EL (cell line): ENCODE measurements at regions not wholly inside any gene's neighbourhood (a gene's known extent, or its start where the extent isn't known, plus 50 kb on each side); places are given as distances from the start of the nearest gene placed in this dataset.

Experiments used
- DNase-seq: peaks from one replicate; pipeline ENCODE4 v3.0.0-alpha.2; 2016

- no peak for DNase-seq
Observed at GRCh38 chr2:133667968-133668367, 99.7 kb upstream of the NCKAP5 start.

GRCh38 chr2:133668547-133668946 lies 100.3 kb upstream of the NCKAP5 start:
- no peak for DNase-seq

GRCh38 chr2:133673305-133673905 lies 105.1 kb upstream of the NCKAP5 start:
- DNase-seq = no peak

DNA sequence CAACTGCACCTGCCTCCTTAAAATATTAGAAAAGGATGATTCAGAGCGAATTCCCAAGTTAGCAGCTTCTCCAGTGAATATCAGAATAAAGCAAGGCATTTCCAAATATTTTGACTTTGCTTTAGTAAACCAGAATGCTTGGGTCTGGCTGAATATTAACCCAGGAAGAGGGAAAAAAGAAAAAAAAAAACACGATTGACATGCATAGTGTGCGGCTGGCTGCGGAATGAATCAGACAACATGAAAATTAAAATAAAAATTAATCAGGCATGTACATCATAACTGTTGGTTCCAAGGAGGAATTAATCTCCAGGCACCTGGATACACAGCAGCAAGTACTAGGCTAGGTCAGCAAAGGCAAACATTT lies 105.8 kb upstream of the NCKAP5 start:
- no peak for DNase-seq

- DNase-seq = peak; percentile 82
Observed at GRCh38 chr2:133674433-133675331, 106.4 kb upstream of the NCKAP5 start.

DNA sequence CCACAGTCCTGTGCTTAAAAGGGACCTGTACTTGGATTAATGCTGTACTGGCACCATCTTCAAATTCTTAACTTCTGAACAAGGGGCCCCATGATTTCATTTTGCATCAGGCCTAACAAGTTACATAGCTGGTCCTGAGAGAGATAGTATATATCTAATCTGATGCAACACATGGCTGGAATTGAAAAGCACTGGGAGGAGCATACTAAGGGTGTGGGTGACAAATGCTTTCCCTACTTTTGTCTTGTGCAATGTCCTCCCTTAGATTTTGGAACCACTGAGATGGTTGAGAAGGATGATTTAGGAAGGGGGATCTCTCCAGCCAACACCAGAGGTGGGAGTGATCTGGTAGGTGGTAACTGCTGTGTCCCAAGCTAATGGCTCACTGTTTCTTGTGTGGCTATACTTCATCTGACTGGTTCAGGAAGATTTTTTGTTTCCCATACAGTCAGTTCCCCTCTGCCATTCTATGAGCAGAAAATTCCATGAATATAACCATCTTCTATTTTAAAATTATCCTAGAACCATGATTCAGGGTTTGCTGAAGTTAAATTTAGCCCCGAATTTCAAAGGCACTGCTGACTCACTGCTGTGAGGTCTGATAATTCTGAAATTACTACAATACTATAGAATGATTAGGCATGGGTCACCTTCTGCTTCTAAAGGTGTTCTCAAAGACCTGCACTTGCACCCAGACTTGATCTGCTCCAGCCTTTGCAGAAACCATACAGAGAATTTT lies 108.3 kb upstream of the NCKAP5 start:
- peak; percentile 53 for DNase-seq

- DNase-seq = no peak
Observed at GRCh38 chr2:133680343-133681049, 112.2 kb upstream of the NCKAP5 start.

- DNase-seq = no peak
Observed at GRCh38 chr2:133682347-133682746, 114.1 kb upstream of the NCKAP5 start.

GRCh38 chr2:133682906-133683305 lies 114.6 kb upstream of the NCKAP5 start:
- DNase-seq = no peak

GRCh38 chr2:133685636-133686215 lies 117.5 kb upstream of the NCKAP5 start:
- no peak for DNase-seq

- no peak for DNase-seq
Observed at GRCh38 chr2:133690780-133691179, 122.5 kb upstream of the NCKAP5 start.

GRCh38 chr2:133691336-133691735 lies 123.1 kb upstream of the NCKAP5 start:
- no peak for DNase-seq

DNA sequence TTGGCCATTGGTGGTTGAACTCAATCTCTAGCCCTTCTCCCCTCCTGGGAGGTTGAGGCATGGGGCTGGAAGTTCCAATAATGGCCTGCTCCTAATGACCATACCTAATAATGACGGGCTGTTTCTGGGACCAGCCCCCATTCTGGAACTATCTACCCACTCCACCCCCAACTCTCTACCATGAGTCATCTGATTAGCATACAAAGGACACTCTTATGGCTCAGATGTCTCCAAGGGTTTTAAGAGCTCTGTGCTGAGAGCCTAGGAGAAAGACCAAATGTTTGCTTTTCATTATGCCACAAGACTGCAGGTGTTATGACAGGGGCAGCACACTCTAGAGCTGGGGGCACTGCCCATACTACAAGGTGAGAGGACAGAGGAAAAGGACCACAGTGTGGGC lies 137.0 kb upstream of the NCKAP5 start:
- DNase-seq = no peak

DNA sequence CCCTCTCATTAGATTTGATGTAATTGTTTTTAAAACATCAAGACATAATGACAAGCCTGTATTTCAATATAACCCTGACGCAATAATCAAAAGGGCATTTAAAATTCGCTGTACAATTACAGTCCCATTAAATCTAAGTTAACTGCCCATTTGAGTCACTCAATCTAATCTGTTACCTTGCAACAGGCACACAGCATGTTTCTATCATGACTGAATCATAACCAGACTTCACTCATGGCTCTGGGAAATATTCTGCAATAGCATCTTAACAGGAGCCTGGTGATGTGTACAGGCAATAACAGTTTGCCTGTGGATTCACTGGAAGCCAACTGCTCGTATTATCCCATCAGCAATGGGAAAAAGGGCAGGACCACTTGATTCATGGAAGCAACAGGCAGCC lies 142.3 kb upstream of the NCKAP5 start:
- DNase-seq = peak; percentile 19

GRCh38 chr2:133711201-133711600 lies 142.9 kb upstream of the NCKAP5 start:
- DNase-seq = no peak

- DNase-seq = peak; percentile 16
Observed at GRCh38 chr2:133711806-133712205, 143.5 kb upstream of the NCKAP5 start.

DNA sequence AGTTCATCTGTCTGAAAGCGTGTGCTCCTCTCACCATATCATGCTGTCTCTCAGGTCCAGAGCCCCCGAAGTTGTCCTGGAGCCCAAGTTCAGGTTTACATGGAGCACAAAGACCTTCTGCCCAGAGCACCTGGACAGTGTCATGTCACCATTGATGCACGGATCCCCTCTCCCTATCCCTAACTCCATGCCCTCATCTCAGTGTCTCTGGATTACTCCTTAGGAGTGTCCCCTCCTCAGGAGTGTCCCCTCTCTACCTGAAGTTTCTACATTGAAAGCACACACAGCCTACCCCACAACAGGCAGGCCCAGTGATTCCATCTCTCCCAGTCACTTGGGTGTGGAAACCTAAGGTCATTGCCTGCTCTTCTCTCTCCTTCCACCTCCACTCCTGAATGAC lies 144.1 kb upstream of the NCKAP5 start:
- DNase-seq = no peak

DNA sequence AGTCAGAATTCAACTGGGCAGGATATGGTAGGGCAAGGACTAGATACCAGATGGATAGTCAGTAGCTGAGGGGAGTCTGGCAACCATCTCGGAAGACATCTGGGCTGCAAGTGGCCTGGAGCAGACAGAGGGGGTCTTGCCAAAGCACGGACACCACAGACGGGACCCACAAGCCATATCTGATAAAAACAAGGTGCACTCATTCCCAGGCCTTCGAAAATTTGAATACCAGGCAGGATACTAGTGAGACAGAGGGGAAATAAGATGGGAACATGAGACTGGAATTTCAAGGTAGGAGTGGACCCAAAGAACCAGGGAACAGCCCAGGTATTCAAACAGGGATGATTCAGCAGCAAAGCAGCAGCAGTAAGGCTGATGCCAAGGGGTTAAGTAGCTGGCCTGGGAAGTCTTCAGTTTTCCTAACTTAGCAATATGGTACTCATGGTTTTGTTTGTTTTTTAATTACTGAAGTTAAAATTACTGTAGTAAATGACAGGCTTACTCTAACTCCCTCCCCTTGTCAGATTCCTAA lies 144.9 kb upstream of the NCKAP5 start:
- DNase-seq = no peak

DNA sequence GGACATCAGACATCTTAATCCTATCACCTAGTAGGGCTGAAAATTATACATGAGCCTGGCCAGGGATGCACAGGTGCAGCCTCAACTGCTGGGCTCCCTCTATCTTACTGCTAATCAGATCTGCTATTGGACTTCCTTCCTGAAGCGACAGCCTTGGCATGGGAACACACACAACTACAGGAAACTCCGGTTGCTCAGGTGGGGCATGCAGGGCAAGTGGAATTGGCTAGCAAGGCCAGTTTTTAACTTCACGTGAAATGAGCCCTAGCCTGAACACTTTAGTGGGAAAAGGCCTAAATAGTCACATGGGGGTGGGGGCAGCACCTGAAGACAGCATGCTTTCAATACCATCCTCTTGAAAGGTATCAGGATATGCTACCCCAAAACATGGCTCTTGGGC lies 147.9 kb upstream of the NCKAP5 start:
- no peak for DNase-seq

- peak; percentile 74 for DNase-seq
Observed at GRCh38 chr2:133717497-133717896, 149.2 kb upstream of the NCKAP5 start.

DNA sequence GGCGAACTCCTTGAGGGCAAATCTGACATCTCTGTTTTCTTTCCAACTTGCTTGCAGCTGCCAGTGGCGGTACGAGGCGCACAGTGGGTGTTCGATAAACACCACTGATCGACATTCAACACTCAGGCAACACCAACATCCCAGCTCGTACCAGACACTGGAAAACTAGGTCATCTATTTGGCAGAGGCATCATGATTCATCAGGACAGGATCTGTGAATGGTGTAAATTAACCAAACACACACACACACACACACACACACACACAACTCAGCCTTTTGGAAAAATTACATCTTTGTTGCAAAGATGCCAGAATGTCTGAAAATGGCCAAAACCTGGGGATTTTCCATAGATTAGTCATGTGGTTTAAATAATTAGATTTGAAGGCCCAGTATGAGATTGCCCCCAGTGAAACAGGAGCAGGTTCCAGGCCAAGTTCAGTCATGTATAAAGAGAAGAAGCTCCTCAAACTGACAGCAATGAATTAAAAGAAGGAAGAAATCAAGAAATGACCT lies 150.5 kb upstream of the NCKAP5 start:
- DNase-seq = peak; percentile 92

DNA sequence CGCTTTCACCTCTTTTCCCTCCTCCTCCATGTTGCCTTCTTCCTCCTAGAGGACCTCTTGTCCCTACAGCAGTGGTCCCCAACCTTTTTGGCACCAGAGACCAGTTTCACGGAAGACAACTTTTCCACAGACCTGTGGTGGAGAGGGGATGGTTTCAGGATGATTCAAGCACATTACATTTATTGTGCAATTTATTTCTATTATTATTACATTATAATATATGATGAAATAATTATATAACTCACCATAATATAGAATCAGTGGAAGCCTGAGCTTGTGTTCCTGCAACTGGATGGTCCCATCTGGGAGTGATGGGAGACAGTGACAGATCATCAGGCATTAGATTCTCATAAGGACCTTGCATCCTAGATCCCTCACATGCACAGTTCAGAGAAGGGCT lies 152.2 kb upstream of the NCKAP5 start:
- DNase-seq = no peak
